Brain microvascular endothelial cell (primary cell): ENCODE measurements at regions not wholly inside any gene's neighbourhood (a gene's known extent, or its start where the extent isn't known, plus 50 kb on each side); places are given as distances from the start of the nearest gene placed in this dataset.

Source experiments
- DNase-seq: peaks from one replicate; pipeline ENCODE4 v3.0.0-alpha.2; 2020
- H3K27ac ChIP-seq: fragments of 250-450 bp; sonication (Bioruptor Pico); 2 replicates; pipeline ENCODE4 v1.5.1; 2020; ENCODE audit warnings: mild to moderate bottlenecking, moderate library complexity
- H3K27me3 ChIP-seq: fragments of 250-450 bp; sonication (Bioruptor Pico); replicated peaks from 2 replicates; pipeline ENCODE4 v1.5.1; 2020; ENCODE audit warnings: mild to moderate bottlenecking
- H3K36me3 ChIP-seq: fragments of 250-450 bp; sonication (Bioruptor Pico); replicated peaks from 2 replicates; pipeline ENCODE4 v1.5.1; 2020; ENCODE audit warnings: mild to moderate bottlenecking
- H3K4me3 ChIP-seq: 2 replicates; pipeline ENCODE4 v1.5.1; 2011; ENCODE audit warnings: low read depth, mild to moderate bottlenecking, control low read depth, low read length, moderate library complexity
- CTCF ChIP-seq: IDR thresholded peaks from 2 replicates; pipeline ENCODE4 v1.5.1; 2011; ENCODE audit warnings: low read depth, mild to moderate bottlenecking, moderate library complexity, low read length, control low read depth, inconsistent platforms; ENCODE audit errors: missing control alignments
- in situ Hi-C: cut with HindIII; loops from 2 replicates; pipeline ENCODE4 v1.10.0; 2017; ENCODE audit warnings: low sequenced_read_pairs, low pct_ligation_motif_present

DNA sequence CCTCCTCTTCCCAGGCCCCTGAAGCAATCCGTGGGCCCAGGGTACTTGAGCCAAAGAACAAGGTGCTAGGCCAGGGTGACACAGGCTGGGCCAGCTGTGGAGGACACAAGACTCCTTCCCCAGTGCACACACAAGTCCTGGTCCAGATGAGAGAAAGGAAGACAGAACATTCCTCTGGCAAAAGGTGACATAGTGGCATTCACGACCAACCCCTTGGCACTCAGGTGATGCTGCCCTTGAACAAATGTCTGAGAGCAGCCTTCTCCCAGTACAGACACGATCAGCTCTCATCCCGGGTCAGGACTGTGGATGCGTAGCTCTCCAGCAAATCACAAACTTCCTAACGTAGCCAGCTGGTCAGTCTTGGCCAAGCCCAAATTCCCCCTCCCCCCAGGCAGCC lies 118.5 kb downstream of the OAT start:
- in situ Hi-C loops: no loop called here
- Histone ChIP-seq H3K27me3 (no peaks in the 10 kb centered on the region), H3K36me3 (no peaks in the 10 kb centered on the region), H3K27ac (no peak overlapping the region), H3K4me3 (no peak overlapping the region)
- no peak for TF ChIP-seq CTCF
- no peak for DNase-seq

- in situ Hi-C loops: no loop called here
- Histone ChIP-seq H3K27ac (no peak overlapping the region), H3K36me3 (no peaks in the 10 kb centered on the region), H3K27me3 (no peaks in the 10 kb centered on the region), H3K4me3 (no peak overlapping the region)
- no peak for TF ChIP-seq CTCF
- DNase-seq: no peak
Measured at GRCh38 chr10:124299696-124300095, 119.0 kb downstream of the OAT start.

DNA sequence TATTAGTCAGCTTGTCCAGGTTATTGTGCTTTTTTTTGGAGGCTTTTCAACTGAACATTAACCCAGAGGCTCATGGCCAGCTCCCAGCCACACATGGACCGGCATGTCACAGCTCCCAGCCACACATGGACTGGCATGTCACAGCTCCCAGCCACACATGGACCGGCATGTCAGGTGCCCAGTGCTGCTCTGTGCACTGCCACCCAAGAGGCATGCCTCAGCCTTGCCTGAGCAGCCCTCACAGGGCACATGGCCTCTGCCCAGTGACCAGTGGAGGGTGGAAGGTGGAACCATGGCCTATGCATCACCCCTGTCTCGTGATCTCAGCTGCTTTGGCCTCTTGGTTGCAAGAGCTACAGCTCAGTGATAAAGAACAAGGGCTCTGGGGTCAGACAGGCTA lies 119.8 kb downstream of the OAT start:
- in situ Hi-C loops: no loop called here
- Histone ChIP-seq H3K27ac (no peak overlapping the region), H3K36me3 (no peaks in the 10 kb centered on the region), H3K4me3 (no peak overlapping the region), H3K27me3 (no peaks in the 10 kb centered on the region)
- DNase-seq: no peak
- TF ChIP-seq CTCF: no peak

- no peak for DNase-seq
- no peak for TF ChIP-seq CTCF
- in situ Hi-C loops: no loop called here
- no peak overlapping the region for H3K27ac ChIP-seq
- no peaks in the 10 kb centered on the region for H3K36me3 ChIP-seq
- H3K4me3 ChIP-seq: no peak overlapping the region
- no peaks in the 10 kb centered on the region for H3K27me3 ChIP-seq
Measured at GRCh38 chr10:124296813-124297788, 121.6 kb downstream of the OAT start.

DNA sequence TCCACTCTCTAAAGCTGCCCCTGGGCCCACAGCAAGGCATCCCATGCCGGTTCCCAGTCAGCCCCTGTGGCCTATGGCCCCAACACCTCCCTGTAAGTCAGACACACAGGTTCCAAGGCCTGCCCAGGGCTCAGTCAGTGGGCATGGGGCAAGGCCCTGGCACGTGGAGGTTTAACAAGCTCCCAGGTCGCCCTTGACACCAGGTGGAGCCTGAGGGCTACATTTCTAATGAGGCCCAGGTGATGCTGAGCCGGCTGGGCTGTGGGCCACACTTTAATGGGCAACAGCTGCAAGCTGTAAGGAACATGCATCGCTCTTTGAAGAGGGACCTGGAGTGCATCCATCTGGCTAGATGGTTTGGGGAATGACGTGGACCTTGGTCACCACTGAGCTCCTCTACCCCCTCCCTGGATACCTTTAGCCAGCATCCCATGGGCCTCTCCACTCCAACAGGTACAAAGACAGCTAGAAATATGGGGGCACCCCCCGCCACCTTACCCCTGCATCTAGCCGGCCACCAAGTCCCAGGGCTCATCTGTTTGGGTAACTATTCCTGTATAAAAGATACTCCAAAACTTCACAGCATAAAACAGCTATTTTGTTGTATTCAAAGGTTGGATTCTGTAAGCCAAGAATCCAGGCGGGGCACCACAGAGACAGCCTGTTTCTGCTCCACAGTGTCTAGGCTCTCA lies 122.5 kb downstream of the OAT start:
- Histone ChIP-seq H3K27ac (no peak overlapping the region), H3K36me3 (no peaks in the 10 kb centered on the region), H3K27me3 (no peaks in the 10 kb centered on the region), H3K4me3 (no peak overlapping the region)
- no peak for DNase-seq
- in situ Hi-C loops: no loop called here
- no peak for TF ChIP-seq CTCF
